NCI-H226 (cell line): ENCODE measurements at regions not wholly inside any gene's neighbourhood (a gene's known extent, or its start where the extent isn't known, plus 50 kb on each side); places are given as distances from the start of the nearest gene placed in this dataset.

ENCODE experiments used
- DNase-seq: peaks from one replicate; pipeline ENCODE4 v3.0.0-alpha.2; 2015

- no peak for DNase-seq
Observed at GRCh38 chr12:18905134-18905533, 167.2 kb downstream of the CAPZA3 start.

- DNase-seq, result no peak
Observed at GRCh38 chr12:18906395-18906794, 168.5 kb downstream of the CAPZA3 start.

- DNase-seq, result no peak
Observed at GRCh38 chr12:18907127-18907526, 169.2 kb downstream of the CAPZA3 start.

GRCh38 chr12:18907728-18908127 lies 169.8 kb downstream of the CAPZA3 start:
- no peak for DNase-seq

- DNase-seq, result no peak
Observed at GRCh38 chr12:18908191-18908590, 170.3 kb downstream of the CAPZA3 start.

- no peak for DNase-seq
Observed at GRCh38 chr12:18919871-18920511, 182.1 kb downstream of the CAPZA3 start.

- no peak for DNase-seq
Observed at GRCh38 chr12:18922851-18923250, 184.9 kb downstream of the CAPZA3 start.

- DNase-seq, result no peak
Observed at GRCh38 chr12:18923721-18924120, 185.8 kb downstream of the CAPZA3 start.

GRCh38 chr12:18926188-18926587 lies 188.3 kb downstream of the CAPZA3 start:
- DNase-seq, result no peak

GRCh38 chr12:18932211-18932610 lies 194.3 kb downstream of the CAPZA3 start:
- DNase-seq, result no peak

GRCh38 chr12:18932715-18933114 lies 194.8 kb downstream of the CAPZA3 start:
- DNase-seq, result no peak

GRCh38 chr12:18935371-18935965 lies 194.1 kb upstream of the PLEKHA5 start:
- DNase-seq, result no peak

- no peak for DNase-seq
Observed at GRCh38 chr12:18939051-18939450, 190.5 kb upstream of the PLEKHA5 start.

GRCh38 chr12:18942669-18943068 lies 186.9 kb upstream of the PLEKHA5 start:
- DNase-seq, result no peak

- no peak for DNase-seq
Observed at GRCh38 chr12:18943200-18943599, 186.3 kb upstream of the PLEKHA5 start.

- DNase-seq, result no peak
Observed at GRCh38 chr12:18946106-18946505, 183.4 kb upstream of the PLEKHA5 start.

GRCh38 chr12:18951218-18951617 lies 178.3 kb upstream of the PLEKHA5 start:
- no peak for DNase-seq

GRCh38 chr12:18953505-18953904 lies 176.0 kb upstream of the PLEKHA5 start:
- no peak for DNase-seq

GRCh38 chr12:18955594-18955993 lies 173.9 kb upstream of the PLEKHA5 start:
- peak; percentile 22 for DNase-seq

- no peak for DNase-seq
Observed at GRCh38 chr12:18965203-18965602, 164.3 kb upstream of the PLEKHA5 start.

- DNase-seq, result no peak
Observed at GRCh38 chr12:18966954-18967353, 162.6 kb upstream of the PLEKHA5 start.

GRCh38 chr12:18967814-18968213 lies 161.7 kb upstream of the PLEKHA5 start:
- no peak for DNase-seq

GRCh38 chr12:18969512-18969911 lies 160.0 kb upstream of the PLEKHA5 start:
- DNase-seq, result no peak

GRCh38 chr12:18970603-18971002 lies 158.9 kb upstream of the PLEKHA5 start:
- DNase-seq, result no peak

GRCh38 chr12:18971932-18972331 lies 157.6 kb upstream of the PLEKHA5 start:
- no peak for DNase-seq
